B cell (primary cell): ENCODE measurements at regions not wholly inside any gene's neighbourhood (a gene's known extent, or its start where the extent isn't known, plus 50 kb on each side); places are given as distances from the start of the nearest gene placed in this dataset.

Experiments
- CTCF ChIP-seq: fragments of 200-600 bp; IDR thresholded peaks from one replicate; pipeline ENCODE4 v1.8.0; 2022; ENCODE audit warnings: antibody characterized with exemption, mild to moderate bottlenecking
- EZH2 ChIP-seq: IDR thresholded peaks from 2 replicates; pipeline ENCODE4 v1.6.1; 2012; ENCODE audit warnings: borderline replicate concordance, low read depth, mild to moderate bottlenecking, moderate library complexity, low read length; ENCODE audit not compliant: insufficient read depth, poor library complexity, severe bottlenecking

- TF ChIP-seq CTCF (no peak), EZH2 (no peak)
Observed at GRCh38 chr14:94706133-94706532, 63.8 kb downstream of the GSC start.
